Mesenchymal stem cell (in vitro differentiated cells and primary cell): ENCODE measurements at regions not wholly inside any gene's neighbourhood (a gene's known extent, or its start where the extent isn't known, plus 50 kb on each side); places are given as distances from the start of the nearest gene placed in this dataset.

Experiments used
- DNase-seq: peaks from one replicate; pipeline ENCODE4 v3.0.0-alpha.2; 2013
- H2AFZ ChIP-seq: one replicate; pipeline ENCODE4 v1.6.1; 2013; ENCODE audit warnings: low read depth, mild to moderate bottlenecking, control low read depth, inconsistent platforms, low read length, moderate library complexity
- H2AK5ac ChIP-seq: 2 replicates; pipeline ENCODE4 v1.6.1; 2013; ENCODE audit warnings: low read length, moderate library complexity, mild to moderate bottlenecking, inconsistent platforms; ENCODE audit not compliant: severe bottlenecking
- H2BK120ac ChIP-seq: one replicate; pipeline ENCODE4 v1.6.1; 2013; ENCODE audit warnings: low read depth, mild to moderate bottlenecking, inconsistent platforms, low read length, moderate library complexity
- H2BK12ac ChIP-seq, 2 experiments: one replicate each; pipeline ENCODE4 v1.6.1; 2013; ENCODE audit warnings: inconsistent platforms in 2 of 2, low read length in 2 of 2, mild to moderate bottlenecking in 2 of 2, moderate library complexity in 2 of 2, control low read depth in 1 of 2
- H2BK15ac ChIP-seq: one replicate; pipeline ENCODE4 v1.6.1; 2013; ENCODE audit warnings: mild to moderate bottlenecking, low read depth, inconsistent platforms; ENCODE audit not compliant: poor library complexity, severe bottlenecking
- H2BK5ac ChIP-seq: 2 replicates; pipeline ENCODE4 v1.6.1; 2013; ENCODE audit warnings: low read depth, mild to moderate bottlenecking, low read length, control low read depth, inconsistent platforms; ENCODE audit not compliant: poor library complexity, severe bottlenecking
- H3K14ac ChIP-seq, 2 experiments: one replicate each; pipeline ENCODE4 v1.6.1; 2013; ENCODE audit warnings: inconsistent platforms in 2 of 2, low read length in 2 of 2, control low read depth in 1 of 2, mild to moderate bottlenecking in 1 of 2, moderate library complexity in 1 of 2
- H3K18ac ChIP-seq, 2 experiments: one replicate each; pipeline ENCODE4 v1.6.1; 2013; ENCODE audit warnings: inconsistent platforms in 2 of 2, low read length in 2 of 2, control low read depth in 1 of 2, low read depth in 1 of 2, mild to moderate bottlenecking in 1 of 2
- H3K23ac ChIP-seq, 2 experiments: one replicate each; pipeline ENCODE4 v1.6.1; 2013; ENCODE audit warnings: inconsistent platforms in 2 of 2, low read length in 2 of 2, mild to moderate bottlenecking in 2 of 2, moderate library complexity in 2 of 2, control low read depth in 1 of 2
- H3K27ac ChIP-seq: 2 replicates; pipeline ENCODE4 v1.5.1; 2013; ENCODE audit warnings: mild to moderate bottlenecking, moderate library complexity, low read length, control low read depth, inconsistent platforms; ENCODE audit not compliant: poor library complexity, severe bottlenecking
- H3K27me3 ChIP-seq, 2 experiments: 2 replicates each; pipeline versions ENCODE4 v1.6.1 to v1.7.0; 2013; ENCODE audit warnings: low read length in 2 of 2, mild to moderate bottlenecking in 2 of 2, moderate library complexity in 2 of 2, control low read depth in 1 of 2, inconsistent platforms in 1 of 2; ENCODE audit not compliant: control insufficient read depth in 1 of 2, insufficient read depth in 1 of 2
- H3K36me3 ChIP-seq, 2 experiments: 2 replicates each; pipeline versions ENCODE4 v1.6.1 to v1.7.0; 2013; ENCODE audit warnings: low read length in 2 of 2, control low read depth in 1 of 2, inconsistent platforms in 1 of 2, low read depth in 1 of 2, mild to moderate bottlenecking in 1 of 2; ENCODE audit not compliant: insufficient read depth in 2 of 2, control insufficient read depth in 1 of 2
- H3K4ac ChIP-seq, 2 experiments: one replicate each; pipeline ENCODE4 v1.6.1; 2013; ENCODE audit warnings: inconsistent platforms in 2 of 2, low read length in 2 of 2, mild to moderate bottlenecking in 2 of 2, moderate library complexity in 2 of 2, control low read depth in 1 of 2, low read depth in 1 of 2
- H3K4me1 ChIP-seq: 2 replicates; pipeline ENCODE4 v1.6.1; 2013; ENCODE audit warnings: low read depth, low read length, control low read depth; ENCODE audit not compliant: control insufficient read depth, insufficient read depth
- H3K4me2 ChIP-seq: 2 replicates; pipeline ENCODE4 v1.6.1; 2013; ENCODE audit warnings: low read length, mild to moderate bottlenecking, inconsistent platforms; ENCODE audit not compliant: poor library complexity, severe bottlenecking
- H3K4me3 ChIP-seq, 2 experiments: 2 replicates each; pipeline versions ENCODE4 v1.5.1 to v1.7.0; 2013; ENCODE audit warnings: low read length in 2 of 2, mild to moderate bottlenecking in 2 of 2, control low read depth in 1 of 2, low read depth in 1 of 2; ENCODE audit not compliant: insufficient read depth in 1 of 2
- H3K79me1 ChIP-seq: replicated peaks from 2 replicates; pipeline ENCODE4 v1.6.1; 2013; ENCODE audit warnings: mild to moderate bottlenecking, control low read depth, low read length, inconsistent platforms; ENCODE audit not compliant: poor library complexity, severe bottlenecking
- H3K9ac ChIP-seq: 2 replicates; pipeline ENCODE4 v1.7.0; 2013; ENCODE audit warnings: mild to moderate bottlenecking, low read length, moderate library complexity
- H3K9me3 ChIP-seq: 2 replicates; pipeline ENCODE4 v1.7.0; 2013; ENCODE audit warnings: mild to moderate bottlenecking, low read length; ENCODE audit not compliant: control insufficient read depth
- H4K8ac ChIP-seq: one replicate; pipeline ENCODE4 v1.6.1; 2013; ENCODE audit warnings: inconsistent platforms, mild to moderate bottlenecking, low read length, moderate library complexity
- H4K91ac ChIP-seq: one replicate; pipeline ENCODE4 v1.6.1; 2013; ENCODE audit warnings: mild to moderate bottlenecking, low read length, inconsistent platforms
- WGBS: methylation state at CpG from one replicate; pipeline ENCODE4 v1.1.7; 2013; ENCODE audit warnings: mixed read lengths; 5-methylcytosine and 5-hydroxymethylcytosine counted together

DNA sequence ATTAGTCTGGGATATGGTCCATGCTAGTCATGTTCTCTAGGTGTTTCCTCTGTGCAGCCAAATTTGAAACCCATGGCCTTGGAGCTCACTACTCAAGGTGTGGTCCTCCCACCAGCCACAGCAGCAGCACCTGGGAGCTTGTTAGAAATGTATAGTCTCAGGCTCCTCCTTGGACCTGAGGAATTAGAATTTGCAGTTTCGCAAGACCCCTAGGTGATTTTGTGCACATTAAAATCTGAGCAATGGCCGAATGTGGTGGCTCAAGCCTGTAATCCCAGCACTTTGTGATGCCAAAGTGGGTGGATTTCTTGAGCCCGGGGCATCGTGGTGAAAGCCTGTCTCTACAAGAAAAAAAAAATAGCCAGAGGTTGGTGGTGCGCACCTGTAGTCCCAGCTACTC, 72.3 kb upstream of the NEK6 start:
- Histone ChIP-seq H3K79me1 (no peaks in the 10 kb centered on the region), H3K9ac (no peak overlapping the region), H3K23ac (no peak overlapping the region), H3K36me3 (no peaks in the 10 kb centered on the region), H4K91ac (no peak overlapping the region), H2AFZ (no peak overlapping the region), H3K4me1 (no peaks in the 10 kb centered on the region), H3K27ac (no peak overlapping the region), H2BK12ac (no peak overlapping the region), H3K14ac (no peak overlapping the region), H4K8ac (no peak overlapping the region), H2BK15ac (no peak overlapping the region), H3K18ac (no peak overlapping the region), H3K9me3 (peaks cover 6% of the 10 kb centered on the region), H3K4ac (no peak overlapping the region), H2BK120ac (no peak overlapping the region), H3K4me2 (no peak overlapping the region), H2BK5ac (no peak overlapping the region), H3K27me3 (peaks cover 38 to 51% of the 10 kb centered on the region in 2 experiments), H3K4me3 (no peak overlapping the region), H2AK5ac (no peak overlapping the region)
- 72% methylated on average over 4 of the region's 5 CpGs for WGBS
- DNase-seq, result no peak

DNA sequence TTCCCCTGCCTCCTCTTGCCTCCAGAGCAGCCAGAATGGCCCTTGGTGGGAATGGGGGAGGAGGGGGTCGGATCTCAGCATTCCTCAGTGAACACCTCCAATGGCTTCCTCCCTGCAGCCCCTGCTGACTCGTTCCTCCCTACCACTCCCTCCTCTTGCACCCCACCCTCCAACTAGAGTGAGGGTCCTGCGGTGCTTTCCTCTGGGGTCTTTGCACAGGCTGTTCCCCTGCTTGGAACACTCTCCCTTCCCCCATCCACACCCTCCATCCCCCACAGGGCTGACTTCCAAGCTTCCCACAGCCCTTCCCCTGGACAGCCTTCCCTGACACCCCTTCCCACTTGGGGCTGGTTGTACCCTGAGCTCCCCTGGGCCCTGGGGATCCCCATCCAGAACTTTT, 70.4 kb upstream of the NEK6 start:
- no peaks in the 10 kb centered on the region for H3K79me1 ChIP-seq
- no peak overlapping the region for H4K91ac ChIP-seq
- no peak overlapping the region for H3K14ac ChIP-seq
- H3K36me3 ChIP-seq, result peaks cover 0 to 2% of the 10 kb centered on the region in 2 experiments
- no peak overlapping the region for H3K23ac ChIP-seq
- no peak for DNase-seq
- H3K4me2 ChIP-seq, result no peak overlapping the region
- H2AK5ac ChIP-seq, result no peak overlapping the region
- no peak overlapping the region for H2AFZ ChIP-seq
- H3K27me3 ChIP-seq, result peaks cover 26 to 36% of the 10 kb centered on the region in 2 experiments
- H3K4ac ChIP-seq, result no peak overlapping the region
- no peak overlapping the region for H2BK5ac ChIP-seq
- H3K4me1 ChIP-seq, result no peaks in the 10 kb centered on the region
- H2BK12ac ChIP-seq, result no peak overlapping the region
- no peak overlapping the region for H2BK120ac ChIP-seq
- H3K9me3 ChIP-seq, result peaks cover 6% of the 10 kb centered on the region
- 75% methylated on average over 3 of the region's 3 CpGs for WGBS
- H3K9ac ChIP-seq, result no peak overlapping the region
- no peak overlapping the region for H3K27ac ChIP-seq
- no peak overlapping the region for H3K18ac ChIP-seq
- no peak overlapping the region for H2BK15ac ChIP-seq
- H4K8ac ChIP-seq, result no peak overlapping the region
- H3K4me3 ChIP-seq, result no peak overlapping the region

DNA sequence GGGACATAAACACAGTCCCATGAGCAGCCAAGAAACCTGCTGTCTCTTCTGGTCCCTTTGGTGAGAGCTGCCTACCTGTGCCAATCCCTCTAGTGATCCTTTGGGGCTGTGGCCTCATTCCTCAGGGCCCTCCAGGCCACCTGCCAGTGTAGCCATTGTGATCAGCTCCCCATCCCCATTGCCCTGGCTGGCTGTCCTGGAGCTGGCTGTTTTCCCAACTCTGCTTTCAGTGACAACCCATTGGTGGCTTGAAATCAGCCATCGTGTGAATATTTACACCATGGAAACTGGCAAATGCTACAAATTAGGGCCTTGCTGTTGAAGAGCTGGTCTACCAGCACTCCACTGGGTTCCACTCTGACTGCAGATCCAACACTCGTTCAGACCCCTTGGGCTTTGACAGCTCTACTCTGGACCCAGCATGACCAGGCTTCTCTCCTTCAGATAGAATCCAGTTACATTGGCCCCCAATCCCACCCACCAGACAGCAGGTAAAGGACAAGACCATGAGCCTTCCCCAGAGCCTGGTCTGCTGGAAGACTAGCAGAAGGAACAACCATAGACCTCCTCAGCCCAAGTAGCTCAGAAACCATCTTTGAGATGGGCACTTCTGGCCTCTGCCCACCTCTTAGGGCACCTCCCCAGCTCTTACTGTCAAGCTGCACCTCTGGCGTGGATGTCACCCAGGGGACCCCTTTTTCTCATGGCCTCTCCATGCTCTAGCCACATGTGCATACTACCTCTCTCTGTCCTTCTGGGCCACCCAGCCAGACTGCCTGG, 69.2 kb upstream of the NEK6 start:
- Histone ChIP-seq H2BK15ac (no peak overlapping the region), H3K14ac (no peak overlapping the region), H2AK5ac (no peak overlapping the region), H4K8ac (no peak overlapping the region), H3K4me1 (no peaks in the 10 kb centered on the region), H3K9me3 (peaks cover 4% of the 10 kb centered on the region), H3K9ac (no peak overlapping the region), H2BK12ac (no peak overlapping the region), H3K27ac (no peak overlapping the region), H3K4ac (no peak overlapping the region), H2BK120ac (no peak overlapping the region), H3K4me2 (no peak overlapping the region), H3K36me3 (peaks cover 0 to 2% of the 10 kb centered on the region in 2 experiments), H2BK5ac (no peak overlapping the region), H3K79me1 (no peaks in the 10 kb centered on the region), H4K91ac (no peak overlapping the region), H2AFZ (no peak overlapping the region), H3K18ac (no peak overlapping the region), H3K27me3 (peaks cover 24 to 33% of the 10 kb centered on the region in 2 experiments), H3K23ac (no peak overlapping the region), H3K4me3 (no peak overlapping the region)
- no peak for DNase-seq
- 92% methylated on average over 3 of the region's 3 CpGs for WGBS

DNA sequence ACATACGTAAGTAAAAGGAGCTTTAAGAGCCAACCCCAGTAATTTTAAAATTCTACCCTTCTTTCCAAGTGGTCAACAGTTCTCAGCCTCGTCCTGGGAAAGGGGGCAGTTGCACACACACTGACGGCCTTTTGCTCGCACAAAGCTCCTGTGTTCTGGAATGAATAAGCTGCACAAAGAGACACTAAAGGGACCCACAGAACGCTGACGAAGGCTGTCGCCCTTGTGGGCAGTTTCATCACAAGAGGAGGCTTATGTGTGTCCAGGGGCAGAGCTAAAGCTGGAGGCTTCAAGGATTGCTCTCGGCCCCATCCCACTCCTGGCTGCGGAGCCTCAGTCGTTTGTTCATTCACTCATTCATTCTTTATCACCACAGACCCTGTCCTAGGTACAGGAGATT, 67.0 kb upstream of the NEK6 start:
- Histone ChIP-seq H3K4ac (no peak overlapping the region), H3K4me1 (no peaks in the 10 kb centered on the region), H3K23ac (no peak overlapping the region), H3K27me3 (peaks cover 21% of the 10 kb centered on the region in 2 experiments), H2AK5ac (no peak overlapping the region), H2BK15ac (no peak overlapping the region), H2AFZ (no peak overlapping the region), H2BK120ac (no peak overlapping the region), H2BK12ac (no peak overlapping the region), H3K36me3 (peaks cover 0 to 2% of the 10 kb centered on the region in 2 experiments), H3K9me3 (peaks cover 11% of the 10 kb centered on the region), H3K4me2 (no peak overlapping the region), H3K79me1 (no peaks in the 10 kb centered on the region), H4K91ac (no peak overlapping the region), H3K4me3 (no peak overlapping the region), H3K9ac (no peak overlapping the region), H3K27ac (no peak overlapping the region), H3K14ac (no peak overlapping the region), H3K18ac (no peak overlapping the region), H4K8ac (no peak overlapping the region), H2BK5ac (no peak overlapping the region)
- DNase-seq, result no peak
- 93% methylated on average over 7 of the region's 10 CpGs for WGBS
